ENCODE measurements at regions not wholly inside any gene's neighbourhood (a gene's known extent, or its start where the extent isn't known, plus 50 kb on each side); places are given as distances from the start of the nearest gene placed in this dataset.

GRCh38 chr12:116459916-116460663 is 99.1 kb upstream of the MAP1LC3B2 start:
- no peak overlapping the region for H3K4me3 ChIP-seq (ENCODE audit: control insufficient read depth, low read depth, low read length)
- no peak for TF ChIP-seq CTCF (conservative IDR thresholded peaks at IDR 0.05; ENCODE audit: control insufficient read depth, insufficient read depth, low read depth, low read length)
- DNase-seq (ENCODE audit: low read depth) = peak; percentile 6

- TF ChIP-seq CTCF (conservative IDR thresholded peaks at IDR 0.05; ENCODE audit: control insufficient read depth, insufficient read depth, low read depth, low read length) = no peak
- DNase-seq (ENCODE audit: low read depth) = no peak
- no peak overlapping the region for H3K4me3 ChIP-seq (ENCODE audit: control insufficient read depth, low read depth, low read length)
Measured at GRCh38 chr12:116461060-116461459, 98.1 kb upstream of the MAP1LC3B2 start.

DNA sequence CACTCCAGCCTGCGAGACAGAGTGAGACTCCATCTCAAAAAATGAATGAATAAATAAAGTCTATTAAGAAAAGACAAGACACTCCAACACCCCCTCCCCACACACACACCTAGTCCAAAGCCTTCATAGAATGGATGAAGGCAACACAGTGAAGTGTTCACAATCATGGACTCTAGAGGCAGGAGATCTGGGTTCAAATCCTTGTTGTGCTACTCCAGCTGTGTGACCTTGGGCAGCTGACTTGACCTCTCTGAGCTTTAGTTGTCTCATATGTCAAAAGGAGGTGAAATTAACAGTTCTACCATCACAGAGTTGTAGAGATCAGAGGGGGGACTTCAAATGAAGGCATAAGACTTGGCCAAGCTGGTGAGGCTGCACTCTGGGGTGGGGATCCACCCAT is 95.8 kb upstream of the MAP1LC3B2 start:
- H3K4me3 ChIP-seq (ENCODE audit: control insufficient read depth, low read depth, low read length) = no peak overlapping the region
- DNase-seq (ENCODE audit: low read depth) = no peak
- no peak for TF ChIP-seq CTCF (conservative IDR thresholded peaks at IDR 0.05; ENCODE audit: control insufficient read depth, insufficient read depth, low read depth, low read length)

DNA sequence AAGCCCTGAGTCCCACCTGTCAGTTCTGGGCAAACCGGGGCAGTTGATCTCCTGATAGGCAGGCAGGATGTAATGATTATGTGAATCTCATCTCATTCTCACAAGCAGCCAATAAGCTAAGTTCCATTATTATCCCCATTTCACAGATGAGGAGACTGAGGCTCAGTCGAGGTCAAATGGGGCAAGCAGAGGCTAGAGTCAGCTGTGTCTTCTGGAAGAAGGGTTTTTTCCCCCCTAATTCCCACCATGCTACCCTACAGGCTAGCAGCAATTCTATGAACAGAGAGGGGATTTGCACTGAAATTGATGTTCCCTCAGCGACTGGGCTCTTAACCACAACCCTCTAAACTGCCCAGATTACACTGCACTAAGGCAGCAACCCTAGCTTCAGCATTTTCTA is 93.8 kb upstream of the MAP1LC3B2 start:
- no peak for TF ChIP-seq CTCF (conservative IDR thresholded peaks at IDR 0.05; ENCODE audit: control insufficient read depth, insufficient read depth, low read depth, low read length)
- H3K4me3 ChIP-seq (ENCODE audit: control insufficient read depth, low read depth, low read length) = no peak overlapping the region
- no peak for DNase-seq (ENCODE audit: low read depth)

GRCh38 chr12:116465856-116466255 is 93.3 kb upstream of the MAP1LC3B2 start:
- no peak overlapping the region for H3K4me3 ChIP-seq (ENCODE audit: control insufficient read depth, low read depth, low read length)
- no peak for DNase-seq (ENCODE audit: low read depth)
- TF ChIP-seq CTCF (conservative IDR thresholded peaks at IDR 0.05; ENCODE audit: control insufficient read depth, insufficient read depth, low read depth, low read length) = no peak

GRCh38 chr12:116466536-116466935 is 92.6 kb upstream of the MAP1LC3B2 start:
- no peak for DNase-seq (ENCODE audit: low read depth)
- TF ChIP-seq CTCF (conservative IDR thresholded peaks at IDR 0.05; ENCODE audit: control insufficient read depth, insufficient read depth, low read depth, low read length) = no peak
- no peak overlapping the region for H3K4me3 ChIP-seq (ENCODE audit: control insufficient read depth, low read depth, low read length)

Measured in fibroblast of mammary gland (primary cell).